Stimulated activated CD4-positive, alpha-beta T cell treated with anti-CD3 and anti-CD28 coated beads, TNF-alpha, amount 100 ng/mL, for 24 hours (primary cell): ENCODE measurements at regions not wholly inside any gene's neighbourhood (a gene's known extent, or its start where the extent isn't known, plus 50 kb on each side); places are given as distances from the start of the nearest gene placed in this dataset.

Experiments
- DNase-seq, 3 experiments: peaks; one replicate each; pipeline ENCODE4 v3.0.0-alpha.2; 2020; ENCODE audit warnings: low read depth in 3 of 3

DNA sequence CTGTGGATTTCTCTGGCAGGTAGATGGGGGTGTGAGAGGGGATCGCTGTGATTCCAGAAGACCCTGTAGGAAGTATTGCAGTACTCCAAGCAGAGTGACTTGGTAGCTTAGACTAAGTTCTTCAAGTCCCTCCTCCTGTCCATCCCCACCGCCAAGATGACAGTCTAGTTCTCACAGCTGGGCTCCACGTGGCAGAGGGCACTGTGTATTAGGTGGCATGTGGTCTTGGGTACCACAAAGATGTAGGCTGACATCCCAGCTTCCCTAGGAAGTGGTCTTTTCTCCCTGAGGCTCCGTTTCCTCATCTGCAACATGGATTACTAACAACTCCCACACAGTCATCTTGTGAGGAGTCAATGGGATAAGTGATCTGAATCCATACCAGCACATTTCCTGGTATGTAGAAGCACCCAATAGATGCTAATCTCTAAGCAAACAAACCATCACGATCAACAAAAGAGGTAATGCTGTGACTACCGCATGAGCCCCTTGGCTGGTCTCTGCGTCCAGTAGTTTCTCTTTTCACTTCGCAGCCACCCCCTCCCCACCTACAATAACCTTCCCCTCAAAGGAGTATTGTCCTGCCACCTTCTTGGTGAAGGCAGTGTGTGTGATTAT lies 349.1 kb upstream of the EEF2KMT start:
- no peak for DNase-seq

DNA sequence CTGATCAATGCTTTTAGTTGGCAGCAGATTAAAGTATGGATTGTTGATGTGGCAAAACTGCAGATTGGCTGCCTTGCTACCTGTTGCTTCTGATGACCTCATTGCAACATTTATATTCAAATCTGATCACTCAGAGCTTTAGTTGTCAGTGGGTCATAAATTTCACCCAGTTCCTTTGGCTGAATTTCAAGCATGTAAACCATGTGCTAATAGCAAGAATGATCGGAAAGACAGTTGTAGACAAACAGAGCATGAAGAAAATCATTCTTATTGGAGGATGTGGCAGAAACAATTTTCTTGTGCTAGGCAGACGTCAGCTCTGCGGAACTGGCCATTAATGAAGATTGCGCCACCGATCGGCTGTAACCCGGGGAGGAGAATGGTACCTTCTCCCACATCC lies 346.6 kb upstream of the EEF2KMT start:
- DNase-seq, result no peak

DNA sequence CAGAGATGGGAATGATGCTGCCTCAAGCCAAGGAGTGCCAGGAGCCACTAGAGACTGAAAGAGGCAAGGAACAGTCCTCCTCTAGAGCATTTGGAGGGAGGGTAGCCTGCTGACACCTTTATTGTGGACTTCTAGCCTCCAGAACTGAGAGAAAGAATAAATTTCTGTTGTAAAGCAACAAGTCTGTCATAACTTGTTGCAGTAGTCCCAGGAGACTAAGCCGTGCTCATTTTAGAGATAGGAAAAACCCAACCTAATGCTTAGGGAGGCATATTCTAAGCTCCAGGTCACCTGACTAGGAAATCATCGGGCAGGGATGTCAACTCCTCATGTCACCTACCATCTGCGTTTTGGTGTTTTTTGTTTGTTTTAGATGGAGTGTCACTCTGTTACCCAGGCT lies 345.4 kb upstream of the EEF2KMT start:
- no peak for DNase-seq

DNA sequence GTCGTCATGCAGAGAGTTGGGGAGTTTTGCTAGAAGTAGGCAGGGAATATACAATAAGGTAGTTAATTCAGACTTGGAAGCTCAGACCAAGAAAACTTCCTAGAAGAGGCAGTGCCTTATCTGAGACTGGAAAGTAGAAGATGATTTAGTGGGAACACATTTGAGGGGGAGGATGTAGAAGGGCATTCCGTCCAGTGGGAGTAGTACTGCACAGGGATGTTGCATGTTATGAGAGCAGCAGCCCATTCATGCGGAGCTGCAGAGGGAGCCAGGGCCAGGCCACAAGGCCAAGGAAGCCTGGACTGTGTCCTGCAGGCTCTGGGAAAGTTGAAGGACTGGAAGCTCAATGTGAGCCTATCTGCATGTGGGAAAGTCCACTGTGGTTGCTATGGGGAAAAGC lies 344.5 kb upstream of the EEF2KMT start:
- DNase-seq, result no peak

DNA sequence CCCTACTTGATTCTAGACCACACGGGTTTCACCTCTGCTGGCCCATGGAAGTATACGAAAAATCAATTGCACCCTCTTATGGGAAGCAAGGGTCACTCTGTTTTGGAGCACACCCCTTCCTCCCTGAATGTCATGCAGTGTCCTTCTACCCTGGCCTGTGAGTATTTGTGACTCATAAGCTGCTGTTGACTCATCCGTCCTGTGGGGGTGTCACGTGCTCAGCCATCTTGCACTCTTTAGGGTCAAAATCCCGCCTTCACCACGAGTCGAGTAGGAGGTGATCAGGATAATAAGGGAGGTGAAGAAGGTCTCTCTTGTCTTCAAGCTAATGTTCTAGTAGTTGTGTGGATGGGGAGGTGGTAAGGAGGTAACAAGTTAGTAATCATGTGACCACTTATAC lies 341.0 kb upstream of the EEF2KMT start:
- DNase-seq, result no peak

DNA sequence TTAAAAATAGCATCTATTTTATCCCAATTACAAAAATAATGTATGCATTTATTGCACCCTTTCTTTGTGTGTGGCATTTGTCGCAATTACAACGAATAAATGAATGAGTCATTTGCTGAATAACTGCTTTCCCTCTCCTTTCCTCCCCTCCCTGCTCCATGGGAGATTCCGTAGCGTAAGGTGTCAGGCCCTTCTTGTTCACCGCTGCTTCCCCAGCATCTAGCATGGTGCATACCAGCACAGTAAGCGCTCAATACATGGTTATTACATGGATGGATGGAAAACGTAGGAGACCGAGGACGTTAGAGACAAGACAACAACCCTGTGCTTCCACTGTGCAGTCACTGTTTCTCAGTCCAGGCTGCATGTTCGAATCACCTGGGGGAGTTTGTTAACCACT lies 336.0 kb upstream of the EEF2KMT start:
- no peak for DNase-seq

DNA sequence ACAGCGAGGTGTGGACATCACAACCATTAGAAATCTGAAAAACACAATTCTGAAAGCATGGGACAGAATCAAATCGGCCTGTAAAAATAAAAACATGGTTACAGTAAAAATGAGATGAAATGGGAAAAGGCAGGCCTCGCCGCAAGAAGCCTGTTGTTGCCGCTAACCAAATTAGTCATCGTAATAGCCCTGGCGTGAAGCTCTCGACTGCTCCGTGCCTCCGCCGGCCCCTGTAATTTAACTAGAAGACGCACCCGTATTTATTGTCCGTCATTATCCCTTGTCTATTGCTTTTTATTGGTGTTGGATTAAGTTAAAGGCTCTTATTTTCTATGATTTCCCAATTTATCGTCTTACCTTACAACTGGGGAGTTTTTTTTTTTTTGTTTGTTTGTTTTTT lies 334.6 kb upstream of the EEF2KMT start:
- DNase-seq, result no peak

DNA sequence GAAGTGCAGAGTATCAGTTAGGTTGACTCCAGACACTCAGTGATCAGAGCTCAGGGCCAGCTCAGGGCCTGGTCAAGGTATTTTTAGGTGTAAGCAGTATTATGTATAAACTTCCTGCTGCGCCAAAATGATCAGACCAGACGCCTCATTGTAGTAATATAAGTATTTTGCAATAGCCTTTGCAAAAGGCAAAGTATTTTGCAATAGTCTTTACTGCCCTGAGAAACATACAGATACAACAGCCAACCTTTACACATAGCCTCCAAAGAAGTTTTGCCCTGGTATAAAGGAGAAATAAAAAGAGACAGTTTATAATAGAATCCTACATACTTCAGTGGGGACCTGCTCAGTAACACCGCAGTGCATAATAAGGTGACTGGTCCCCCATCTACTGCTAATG lies 333.0 kb upstream of the EEF2KMT start:
- no peak for DNase-seq

DNA sequence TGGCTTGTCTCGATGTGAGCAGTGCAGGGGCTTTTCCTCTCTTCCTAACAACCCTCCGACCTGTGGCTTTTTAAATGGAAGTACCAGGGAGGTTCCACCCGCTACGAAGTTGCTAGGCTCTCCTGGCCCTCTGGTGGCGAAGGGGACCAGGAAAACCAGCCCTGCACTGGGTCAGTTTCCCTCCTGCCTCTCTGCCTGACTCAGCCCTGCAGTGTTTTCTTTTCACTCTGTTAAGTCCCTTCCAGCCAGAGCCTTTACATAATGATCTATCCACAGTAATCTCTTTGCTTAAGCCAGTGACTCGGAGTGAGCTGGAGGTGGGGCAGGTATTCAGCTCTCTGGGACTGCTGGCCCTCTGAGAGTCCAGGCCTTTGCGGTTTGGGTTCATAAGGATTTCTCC lies 331.3 kb upstream of the EEF2KMT start:
- DNase-seq, result no peak

DNA sequence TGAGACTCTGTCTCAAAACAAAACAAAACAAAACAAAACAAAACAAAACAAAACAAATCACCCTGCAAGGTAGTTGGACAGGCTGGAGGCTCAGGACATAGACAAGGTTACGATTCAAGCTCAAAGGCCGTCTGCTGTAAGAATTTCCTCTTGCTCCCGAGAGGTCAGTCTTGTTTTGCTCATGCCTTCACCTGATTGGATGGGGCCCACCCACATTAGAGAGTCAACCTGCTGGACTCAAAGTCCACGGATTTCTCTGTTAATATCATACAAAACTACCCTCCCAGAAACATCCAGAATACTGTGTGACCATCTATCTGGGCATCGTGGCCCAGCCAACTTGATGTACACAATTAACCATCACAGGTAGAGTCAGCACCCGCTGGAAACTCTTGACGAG lies 330.0 kb upstream of the EEF2KMT start:
- DNase-seq, result no peak

DNA sequence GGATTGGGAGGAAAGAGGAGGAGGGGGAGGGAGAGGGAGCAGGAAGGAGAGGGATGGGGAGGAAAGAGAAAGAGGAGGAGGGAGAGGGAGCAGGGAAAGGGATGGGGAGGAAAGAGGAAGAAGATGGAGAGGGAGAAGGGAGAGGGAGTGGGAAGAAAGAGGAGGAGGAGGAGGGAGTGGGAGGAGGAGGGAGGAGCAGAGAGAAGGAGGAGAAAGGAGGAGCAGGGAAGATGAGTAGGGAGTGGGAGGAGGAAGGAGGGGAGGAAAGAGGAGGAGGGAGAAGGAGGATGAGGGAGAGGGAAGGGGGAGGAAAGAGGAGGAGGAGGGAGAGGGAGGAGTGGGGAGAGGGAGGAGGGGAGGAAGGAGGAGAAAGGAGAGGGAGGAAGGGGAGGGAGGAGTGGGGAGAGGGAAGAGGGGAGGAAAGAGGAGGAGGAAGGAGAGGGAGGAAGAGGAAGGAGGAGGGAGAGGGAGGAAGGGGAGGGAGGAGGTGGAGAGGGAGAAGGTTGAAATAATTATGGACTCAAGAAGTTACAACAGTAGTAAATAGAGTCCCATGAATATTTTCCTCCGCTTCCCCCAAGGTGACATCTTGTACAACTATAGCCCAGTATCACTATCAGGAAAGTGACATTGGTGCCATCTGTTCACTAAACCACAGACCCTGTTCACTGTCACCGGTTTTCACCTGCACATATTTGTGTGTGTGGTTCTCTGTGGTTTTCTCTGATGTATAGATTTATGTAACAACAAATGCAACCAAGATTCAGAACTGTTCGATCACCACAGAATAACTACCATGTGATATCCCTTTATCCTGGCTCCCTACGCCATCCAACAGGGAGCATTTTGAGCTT lies 325.3 kb upstream of the EEF2KMT start:
- no peak for DNase-seq

DNA sequence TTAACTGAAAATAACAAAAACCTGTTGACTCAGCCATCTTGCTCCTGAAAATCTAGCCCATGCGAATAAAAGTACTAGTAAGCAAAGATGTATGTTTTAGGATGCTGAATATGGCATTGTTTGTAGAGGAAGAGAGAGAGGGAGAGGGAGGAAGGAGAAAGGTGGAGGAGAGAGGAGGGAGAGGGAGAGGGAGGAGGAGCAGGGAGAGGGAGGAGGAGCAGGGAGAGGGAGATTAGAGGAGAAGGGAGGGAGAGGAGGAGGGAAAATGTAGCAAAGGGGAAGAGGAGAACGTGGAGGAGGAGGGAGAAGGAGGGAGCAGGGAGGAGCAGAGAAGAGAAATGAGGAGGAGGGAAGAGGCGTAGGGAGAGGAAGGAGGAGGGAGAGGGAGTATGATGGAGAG lies 324.5 kb upstream of the EEF2KMT start:
- DNase-seq, result no peak

DNA sequence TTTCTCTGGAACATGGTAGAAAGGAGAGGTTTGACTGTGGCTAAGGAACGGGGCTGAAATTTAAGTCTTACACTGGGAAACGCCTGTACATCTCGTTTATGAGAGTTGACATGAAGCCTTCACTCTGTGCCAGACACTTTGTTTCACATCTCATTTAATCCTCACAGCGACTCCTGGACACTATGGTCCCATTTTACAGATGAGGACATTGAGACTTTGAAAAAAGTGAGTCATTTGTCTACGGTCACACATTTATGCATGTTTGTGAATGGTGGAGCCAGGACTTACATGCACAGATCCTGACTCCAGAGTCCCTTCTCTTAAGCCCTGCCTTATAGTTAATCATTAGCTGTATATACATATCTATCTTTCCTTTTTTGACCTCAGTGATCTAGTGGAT lies 318.4 kb upstream of the EEF2KMT start:
- no peak for DNase-seq

DNA sequence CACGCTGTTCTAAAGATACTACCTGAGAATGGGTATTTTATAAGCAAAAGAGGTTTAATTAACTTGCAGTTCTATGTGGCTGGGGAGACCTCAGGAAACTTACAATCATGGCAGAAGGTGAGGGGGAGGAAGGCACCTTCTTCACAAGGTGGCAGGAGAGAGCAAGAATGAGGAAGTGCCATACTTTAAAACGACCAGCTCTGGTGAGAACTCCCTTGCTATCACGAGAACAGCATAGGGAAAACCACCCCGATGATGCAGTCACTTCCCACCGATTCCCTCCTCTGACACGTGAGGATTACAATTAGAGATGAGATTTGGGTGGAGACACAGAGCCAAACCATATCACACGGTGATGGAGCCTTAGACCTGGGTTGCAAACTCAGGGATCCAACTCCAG lies 317.5 kb upstream of the EEF2KMT start:
- no peak for DNase-seq

DNA sequence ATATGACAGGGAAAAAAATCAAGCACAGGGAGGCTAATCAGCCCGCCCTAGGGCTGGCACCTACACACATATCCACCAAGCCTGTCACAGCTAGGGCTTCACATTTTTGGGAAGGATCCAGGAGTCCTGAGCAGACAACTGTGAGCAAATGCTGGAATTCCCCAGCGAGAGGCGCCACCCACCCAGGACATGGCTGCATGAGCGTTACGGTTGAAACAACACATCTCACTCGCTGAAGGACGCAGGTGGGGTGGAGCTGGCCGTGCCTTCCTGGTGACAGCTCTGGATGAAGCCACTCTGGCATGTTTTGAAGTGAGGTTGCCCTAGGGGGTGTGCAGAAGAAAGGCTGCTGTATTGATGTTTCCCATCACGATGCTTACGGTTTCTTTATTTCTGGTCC lies 315.1 kb upstream of the EEF2KMT start:
- no peak for DNase-seq

DNA sequence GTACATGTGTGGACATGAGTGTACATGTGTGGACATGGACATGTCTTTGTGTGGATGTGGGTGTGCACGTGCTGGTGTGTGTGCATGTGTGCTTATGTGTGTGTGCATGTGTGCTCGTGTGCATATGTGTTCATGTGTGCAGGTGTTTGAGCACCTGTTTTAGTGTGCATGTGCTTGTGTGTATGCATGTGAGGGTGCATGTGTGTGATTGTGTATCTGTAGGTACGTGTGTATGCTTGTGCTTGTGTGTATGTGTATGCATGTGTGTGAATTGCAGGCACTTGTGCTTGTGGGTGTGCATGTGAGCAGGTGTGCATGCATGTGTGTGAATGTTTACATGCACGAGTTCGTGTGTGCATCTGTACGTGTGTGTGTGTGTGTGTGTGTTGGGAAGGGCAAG lies 300.6 kb upstream of the EEF2KMT start:
- no peak for DNase-seq

DNA sequence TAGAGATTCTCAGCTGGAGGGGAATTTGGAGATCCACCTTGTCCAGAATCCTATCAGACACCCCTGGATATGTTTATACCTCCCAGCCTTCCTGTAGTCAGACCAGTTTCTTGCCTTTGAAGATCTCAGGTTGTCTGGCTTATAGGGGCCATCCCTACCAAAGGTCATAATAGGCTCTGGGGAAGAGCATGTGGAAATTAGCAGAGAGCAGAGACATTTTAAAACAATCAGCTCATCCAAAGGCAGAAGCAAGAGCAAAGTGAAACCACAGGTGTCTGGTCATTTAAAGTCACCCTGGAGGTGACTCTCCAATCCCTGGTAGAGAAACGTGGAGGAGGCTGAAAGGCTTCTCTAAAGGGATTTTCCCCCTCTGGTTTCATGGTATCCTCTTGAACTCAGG lies 299.3 kb upstream of the EEF2KMT start:
- DNase-seq, result no peak

DNA sequence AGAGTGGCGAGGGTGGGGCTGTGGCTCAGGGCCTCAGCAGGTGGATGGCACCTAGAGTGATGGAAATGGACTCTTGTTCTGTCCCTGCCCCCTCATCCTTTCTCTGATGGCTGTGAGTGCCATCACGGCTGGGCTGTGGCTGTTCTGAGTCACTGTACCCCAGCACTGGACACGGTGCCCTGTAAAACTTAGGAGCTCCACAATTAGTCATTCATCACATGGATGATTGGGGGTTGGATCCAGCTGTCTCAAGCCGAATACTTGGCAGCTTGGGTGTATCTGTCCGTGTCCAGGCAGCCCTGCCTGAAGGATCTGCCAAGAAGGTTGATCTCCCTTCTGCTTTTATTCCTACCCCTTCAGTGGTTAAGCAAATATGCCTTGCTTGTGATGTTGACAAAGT lies 295.5 kb upstream of the EEF2KMT start:
- no peak for DNase-seq

DNA sequence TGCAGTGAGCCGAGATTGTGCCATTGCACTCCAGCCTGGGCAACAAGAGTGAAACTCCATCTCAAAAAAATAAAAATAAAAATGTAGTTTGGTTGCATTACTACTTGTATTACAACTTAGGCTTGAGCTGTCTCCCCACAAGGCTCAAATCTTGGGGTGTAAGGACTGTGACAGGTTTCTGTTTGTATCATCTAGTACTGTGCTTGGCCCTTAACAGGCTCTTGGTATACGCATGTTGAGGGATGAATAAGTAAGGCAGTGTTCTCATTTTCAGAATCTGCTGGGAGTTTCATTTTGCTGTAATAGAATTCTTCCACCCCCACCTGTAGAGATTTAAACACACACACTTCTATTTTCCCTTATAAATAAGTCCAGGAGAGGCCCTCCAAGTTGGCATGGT lies 289.4 kb upstream of the EEF2KMT start:
- no peak for DNase-seq

DNA sequence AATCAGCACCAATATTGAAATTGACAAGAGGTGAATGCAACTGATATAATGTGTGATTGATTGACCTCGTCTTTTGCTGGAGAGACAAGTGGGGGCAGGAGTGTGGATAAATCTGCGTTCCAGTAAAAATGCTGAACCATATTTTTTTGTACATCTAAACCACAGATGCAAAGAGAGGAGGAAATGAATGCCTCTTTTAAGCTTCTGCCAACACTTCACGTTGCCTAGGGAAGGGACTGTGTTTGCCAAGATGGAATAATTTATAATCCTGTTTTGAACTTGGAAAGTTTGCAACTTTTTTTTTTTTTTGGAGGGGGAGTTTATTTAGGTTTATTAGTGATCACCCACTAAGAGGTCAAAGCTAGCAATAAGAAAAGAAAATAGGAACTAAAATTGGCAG lies 288.2 kb upstream of the EEF2KMT start:
- no peak for DNase-seq

DNA sequence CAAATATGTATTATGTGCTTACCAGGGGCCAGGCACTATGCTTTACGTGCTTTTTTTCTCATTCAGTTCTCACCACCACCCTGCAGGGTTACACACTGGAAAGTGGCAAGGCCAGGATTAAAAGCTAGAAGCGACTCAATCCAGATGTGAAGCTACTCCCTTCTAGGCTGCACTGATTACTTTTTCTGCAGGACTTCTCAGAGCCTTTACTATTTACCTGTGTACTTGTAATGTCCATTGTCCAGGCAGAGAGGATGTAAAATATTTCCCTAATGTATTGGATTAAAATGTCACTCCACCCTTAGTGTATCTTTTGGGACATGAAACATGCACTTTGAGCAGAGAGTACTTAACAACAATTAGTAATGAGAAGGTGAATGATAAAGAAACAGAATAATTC lies 287.5 kb upstream of the EEF2KMT start:
- no peak for DNase-seq

DNA sequence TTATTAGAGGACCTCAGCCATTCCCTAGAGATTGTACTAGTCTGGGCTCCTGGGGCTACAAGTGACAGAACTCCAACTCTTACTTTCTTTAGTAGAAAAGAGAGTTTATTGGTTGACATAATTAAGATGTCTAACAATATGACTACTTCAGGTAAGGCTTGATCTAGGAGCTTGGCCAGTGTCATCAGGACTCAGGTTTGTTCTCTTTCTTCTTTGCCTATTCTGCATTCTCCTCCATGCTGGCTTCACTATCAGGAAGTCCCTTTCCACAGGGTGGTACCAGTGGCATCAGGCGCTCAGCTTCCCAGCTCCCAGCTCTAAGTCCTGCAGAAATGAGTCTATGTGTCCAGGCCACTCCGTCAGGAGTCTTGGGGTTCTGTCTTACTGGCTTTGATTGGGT lies 286.1 kb upstream of the EEF2KMT start:
- DNase-seq, result no peak

DNA sequence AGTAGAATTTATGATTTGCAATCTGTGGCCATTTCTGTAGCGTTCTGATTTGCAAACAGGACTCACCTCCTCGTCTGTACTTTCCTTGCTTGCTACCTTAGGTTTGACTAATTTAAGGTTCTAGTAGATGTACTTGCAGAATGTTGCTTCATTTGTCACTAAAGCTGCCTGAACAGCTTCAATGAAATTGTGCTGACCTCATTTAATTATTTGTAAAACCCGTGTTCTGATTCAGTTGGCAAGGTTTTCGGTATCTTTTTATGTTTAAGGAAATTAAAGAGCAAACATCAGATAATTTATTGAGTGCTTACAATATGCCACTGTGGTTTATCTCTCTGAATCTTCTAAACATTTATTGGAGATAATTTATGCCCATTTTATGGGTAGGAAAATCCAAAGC lies 284.9 kb upstream of the EEF2KMT start:
- no peak for DNase-seq

DNA sequence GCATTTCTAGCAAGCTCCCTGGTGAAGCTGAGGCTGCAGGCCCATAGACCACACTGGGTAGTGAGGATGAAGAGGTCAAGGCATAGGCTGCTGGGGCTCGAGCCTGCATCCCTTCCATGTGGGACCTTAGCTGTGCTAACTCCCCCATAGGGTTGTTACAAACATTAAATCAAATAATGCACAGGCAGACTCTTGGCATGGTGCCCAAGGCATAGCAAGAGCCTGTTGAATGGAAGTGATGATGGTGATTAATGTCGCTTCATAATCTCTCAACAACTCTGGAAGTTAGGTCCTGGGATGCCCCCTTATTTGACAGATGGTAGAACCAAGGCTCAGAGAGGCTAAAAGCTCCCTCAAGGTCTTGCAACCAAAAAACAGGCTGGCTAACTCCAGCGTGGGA lies 283.9 kb upstream of the EEF2KMT start:
- no peak for DNase-seq
